8988T (cell line): ENCODE measurements at regions not wholly inside any gene's neighbourhood (a gene's known extent, or its start where the extent isn't known, plus 50 kb on each side); places are given as distances from the start of the nearest gene placed in this dataset.

Source experiments
- DNase-seq: peaks from one replicate; pipeline ENCODE4 v3.0.0; 2011

DNA sequence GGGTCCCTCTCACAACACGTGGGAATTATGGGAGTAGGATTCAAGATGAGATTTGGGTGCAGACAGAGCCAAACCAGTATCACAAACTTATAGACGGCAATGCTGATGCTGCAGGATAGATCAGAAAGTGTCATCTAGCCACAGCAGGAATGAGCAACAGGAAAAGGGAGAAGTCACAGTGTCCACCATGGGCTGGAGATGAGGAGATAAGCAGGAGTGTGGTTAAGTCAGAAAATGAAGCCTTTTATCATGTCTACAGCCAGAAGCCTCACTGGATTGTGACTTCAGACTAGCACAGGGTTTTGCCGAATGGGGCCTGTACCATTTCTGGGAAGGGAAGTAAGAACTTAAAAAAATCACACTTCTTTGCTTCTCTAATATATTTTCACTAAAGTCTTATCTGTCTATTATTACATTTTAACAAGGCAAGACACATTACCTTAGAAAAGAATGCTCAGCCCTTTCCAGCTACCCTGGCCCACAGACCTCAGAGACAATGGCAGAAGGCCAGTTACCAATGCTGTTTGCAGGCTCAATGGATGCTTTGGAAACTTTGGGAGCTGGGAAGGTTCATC, 490.2 kb upstream of the SALL1 start:
- DNase-seq, result no peak

- no peak for DNase-seq
Measured at GRCh38 chr16:51640196-51640595, 489.1 kb upstream of the SALL1 start.

- no peak for DNase-seq
Measured at GRCh38 chr16:51638339-51639135, 487.5 kb upstream of the SALL1 start.

- no peak for DNase-seq
Measured at GRCh38 chr16:51637770-51638094, 486.7 kb upstream of the SALL1 start.

GRCh38 chr16:51636920-51637769, 486.1 kb upstream of the SALL1 start:
- DNase-seq, result no peak

DNA sequence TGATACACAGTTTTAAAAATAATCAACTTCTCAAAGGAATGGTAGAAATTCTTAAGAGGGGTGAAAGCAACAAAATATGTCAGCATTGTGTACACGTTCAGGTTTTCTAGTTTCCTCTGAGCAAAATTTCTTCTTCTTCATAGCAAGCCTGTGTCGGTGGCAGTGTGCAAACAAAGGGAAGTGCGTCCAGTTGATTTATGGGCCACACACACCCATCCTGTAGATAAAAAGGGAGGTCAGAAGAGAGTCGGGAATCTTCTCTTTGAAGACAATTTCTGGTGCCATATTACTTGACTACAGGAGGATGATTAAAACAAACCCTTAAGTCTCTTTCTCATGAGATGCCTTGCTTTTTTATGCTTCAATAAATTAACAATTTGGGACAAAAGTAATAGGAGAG, 484.1 kb upstream of the SALL1 start:
- no peak for DNase-seq

DNA sequence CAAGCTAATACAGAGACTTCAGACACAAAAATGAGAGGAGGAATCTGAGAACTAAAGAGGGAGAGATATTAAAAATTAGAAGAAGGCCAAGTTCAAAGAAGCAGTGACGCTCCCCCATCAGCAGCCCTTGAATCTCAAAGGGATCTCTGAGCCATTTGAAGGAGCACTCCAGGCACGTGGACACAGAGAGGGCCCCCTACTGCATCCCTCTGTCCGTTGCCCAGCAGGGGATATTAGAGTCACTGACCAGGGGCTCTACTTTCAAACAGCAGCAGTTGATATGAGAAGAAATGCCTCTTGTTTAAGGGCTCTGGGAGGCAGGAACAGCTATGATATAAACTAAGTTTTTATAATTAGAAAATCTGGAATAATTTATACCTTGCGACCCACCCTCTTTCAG, 479.0 kb upstream of the SALL1 start:
- DNase-seq, result no peak

DNA sequence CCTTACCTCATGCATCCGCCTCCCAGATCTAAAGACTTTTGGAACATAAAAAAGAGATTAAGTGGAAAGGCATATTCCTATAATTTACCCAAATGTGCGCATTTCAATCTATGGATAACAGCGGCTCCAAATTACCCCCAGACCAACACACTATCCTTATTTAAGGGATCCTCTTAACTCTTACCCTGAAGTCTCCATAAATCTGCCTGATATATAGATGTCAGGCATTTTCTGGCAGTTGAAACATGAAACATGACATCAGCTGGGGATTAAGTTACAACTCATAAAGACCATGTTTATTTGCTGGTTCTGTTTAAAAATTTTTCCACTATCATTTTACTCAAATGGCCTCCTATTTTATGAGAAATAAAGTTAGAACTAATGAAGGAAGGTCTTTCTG, 478.5 kb upstream of the SALL1 start:
- no peak for DNase-seq

- no peak for DNase-seq
Measured at GRCh38 chr16:51624080-51624775, 473.2 kb upstream of the SALL1 start.

DNA sequence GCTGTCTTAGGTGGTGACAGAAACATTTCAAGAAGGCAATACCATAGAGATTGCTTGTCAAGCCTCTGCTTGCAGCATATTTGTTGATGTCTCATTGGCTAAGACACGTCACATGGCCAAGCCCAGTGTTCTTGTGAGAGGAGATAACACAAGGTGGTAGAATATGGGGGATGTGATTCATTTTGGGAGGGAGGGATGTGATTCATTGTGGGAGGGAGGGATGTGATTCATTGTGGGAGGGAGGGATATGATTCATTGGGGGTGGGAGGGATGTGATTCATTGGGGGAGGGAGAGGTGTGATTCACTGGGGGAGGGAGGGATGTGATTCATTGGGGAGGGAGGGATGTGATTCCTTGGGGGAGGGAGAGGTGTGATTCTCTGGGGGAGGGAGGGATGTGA, 470.5 kb upstream of the SALL1 start:
- no peak for DNase-seq

DNA sequence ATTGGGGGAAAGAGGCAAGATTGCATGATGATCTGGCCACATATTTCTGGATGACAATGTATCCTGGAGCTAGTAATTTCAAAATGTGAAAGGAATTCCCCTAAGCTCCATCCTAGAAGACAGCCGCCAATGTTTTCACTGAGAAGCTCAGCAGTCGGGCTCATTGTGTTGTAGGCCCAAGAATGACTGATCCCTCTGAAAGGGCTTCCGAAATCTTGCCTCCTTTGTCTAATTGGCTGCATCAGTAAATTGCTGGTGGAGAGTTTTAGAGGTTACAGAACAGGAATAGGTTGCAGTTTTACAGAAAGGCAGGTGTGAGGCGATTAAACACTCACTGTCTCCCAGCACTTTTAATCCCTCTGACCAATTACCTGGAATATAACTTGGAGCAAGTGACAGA, 464.1 kb upstream of the SALL1 start:
- DNase-seq, result no peak

- no peak for DNase-seq
Measured at GRCh38 chr16:51607201-51607651, 456.2 kb upstream of the SALL1 start.

- no peak for DNase-seq
Measured at GRCh38 chr16:51596247-51596646, 445.2 kb upstream of the SALL1 start.

DNA sequence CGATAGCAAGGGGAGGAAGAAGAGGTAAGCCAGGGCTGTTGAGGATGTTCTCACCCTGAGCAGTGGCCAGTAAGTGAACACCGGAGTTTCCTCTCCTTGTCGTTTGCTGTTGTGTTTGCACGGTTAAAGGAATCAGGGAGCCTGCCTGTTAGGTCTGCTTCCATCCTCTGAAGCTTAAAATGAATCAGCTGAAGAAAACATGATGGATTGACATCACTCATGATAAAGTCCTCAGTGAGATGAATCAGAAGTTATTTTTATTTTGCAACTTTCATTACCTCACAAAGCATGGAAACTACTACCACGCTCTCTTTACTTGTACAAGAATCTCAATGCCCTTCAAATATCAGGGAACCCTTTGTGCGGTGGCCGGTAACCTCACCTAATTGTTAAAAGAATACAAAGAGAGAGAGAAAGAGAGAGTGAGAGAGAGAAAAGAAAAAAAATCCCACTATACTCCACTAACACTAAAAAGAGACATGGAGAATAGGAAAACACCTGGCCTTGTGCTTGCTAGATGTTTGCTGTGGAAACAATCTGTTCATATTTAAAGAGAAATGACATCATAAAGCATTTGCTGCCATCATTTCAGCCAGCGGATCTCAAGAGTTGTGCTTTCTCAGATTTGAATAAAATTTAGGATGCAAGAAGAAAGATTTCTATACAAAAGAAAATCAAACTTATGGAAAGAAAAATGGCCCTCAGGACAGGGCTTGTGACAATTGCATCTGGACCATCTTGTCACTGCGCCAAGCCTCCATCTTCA, 441.6 kb upstream of the SALL1 start:
- DNase-seq, result no peak

DNA sequence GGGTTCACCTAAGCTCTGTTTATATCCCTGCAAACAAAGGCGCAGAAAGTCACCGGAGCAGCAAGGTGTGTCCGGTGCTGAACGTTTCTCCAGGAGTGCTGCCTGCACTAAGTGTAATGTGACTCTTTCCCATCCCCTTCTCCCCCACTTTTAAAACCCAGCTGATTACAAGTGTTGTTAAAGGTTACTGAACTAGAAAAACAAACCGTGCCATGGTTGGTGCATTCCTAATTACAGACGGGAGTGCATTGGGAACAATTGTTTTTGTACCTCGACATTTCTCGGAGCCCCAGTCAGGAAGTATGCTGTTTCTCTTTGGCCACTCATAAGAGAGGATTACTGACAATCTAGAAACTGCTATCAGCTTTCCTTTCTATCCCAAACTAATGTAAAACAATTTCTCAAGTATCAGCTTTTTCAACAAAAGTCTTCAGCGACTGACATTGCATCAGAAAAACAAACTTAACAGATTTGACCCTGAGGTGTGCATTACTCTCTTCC, 441.0 kb upstream of the SALL1 start:
- DNase-seq, result no peak

DNA sequence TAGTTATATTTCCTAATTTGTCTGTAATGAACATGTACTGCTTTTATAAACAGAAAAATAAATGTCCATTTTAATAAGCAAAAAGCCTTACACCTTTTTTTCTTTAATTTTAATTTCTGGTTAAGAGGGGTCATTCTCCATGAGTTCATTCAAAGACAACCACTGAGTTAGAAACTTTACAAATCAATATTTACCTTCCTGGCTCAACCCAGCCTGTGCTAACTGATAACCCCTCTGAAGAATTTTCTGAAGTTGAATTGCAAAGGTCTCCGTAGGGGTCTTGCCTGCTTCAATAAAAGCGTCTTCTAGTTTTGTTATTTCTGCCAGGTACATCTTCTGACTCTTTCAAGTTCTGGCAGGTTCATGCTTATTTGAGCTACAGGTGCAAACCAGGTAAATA, 440.4 kb upstream of the SALL1 start:
- DNase-seq, result no peak

- DNase-seq, result no peak
Measured at GRCh38 chr16:51579652-51580360, 428.7 kb upstream of the SALL1 start.

DNA sequence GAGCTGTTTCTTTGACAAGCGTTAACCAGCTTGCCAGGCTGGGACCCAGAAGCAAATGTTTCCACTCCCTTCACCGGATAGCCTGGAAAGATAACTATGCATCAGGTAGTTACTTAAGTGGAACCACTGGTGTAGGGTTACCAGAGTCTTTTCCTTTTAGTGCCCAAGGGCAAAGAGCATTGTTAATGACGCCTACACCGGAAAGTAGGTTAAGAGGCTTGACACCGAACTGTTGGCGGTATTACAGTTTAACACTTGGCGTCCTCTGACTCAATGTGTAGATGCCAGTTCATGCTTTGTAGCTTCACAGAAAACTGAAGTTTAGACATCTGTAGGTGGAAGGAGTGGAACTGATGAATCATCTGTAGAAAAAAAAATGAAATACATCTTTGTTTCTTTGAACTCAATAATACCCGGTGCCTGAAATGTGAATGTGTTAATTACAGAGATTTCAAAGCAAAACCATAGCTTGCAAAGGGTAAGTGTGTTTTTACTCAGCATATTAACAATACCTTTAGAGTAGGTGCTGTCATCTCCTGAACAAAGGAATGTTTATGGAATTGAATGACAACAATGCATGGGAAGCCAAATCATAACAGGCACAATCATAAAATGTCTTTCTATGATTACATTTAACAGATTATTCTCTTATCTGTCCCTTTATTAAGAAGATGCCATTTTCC, 426.7 kb upstream of the SALL1 start:
- DNase-seq, result no peak

GRCh38 chr16:51576498-51577195, 425.6 kb upstream of the SALL1 start:
- no peak for DNase-seq

DNA sequence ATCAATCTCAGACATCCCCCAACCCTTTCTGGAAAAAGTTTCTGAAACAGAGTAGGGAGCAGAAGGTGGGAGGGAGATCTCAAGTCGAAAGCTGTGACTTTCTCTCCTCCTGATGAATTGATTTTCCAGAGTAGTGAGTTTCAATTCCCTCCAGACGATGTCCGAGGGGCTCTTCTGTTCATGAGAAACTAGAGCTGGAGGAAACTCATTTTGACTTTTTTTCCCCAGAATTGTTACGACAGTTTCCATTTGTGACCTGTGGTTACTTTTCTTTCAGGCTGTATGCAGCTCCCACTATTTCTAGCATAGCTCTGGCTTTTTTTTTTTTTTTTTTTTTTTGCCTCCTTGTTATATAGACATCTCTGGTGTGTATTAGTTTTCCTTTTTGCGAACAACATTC, 422.1 kb upstream of the SALL1 start:
- no peak for DNase-seq
